IMR-90 (cell line): ENCODE measurements at regions not wholly inside any gene's neighbourhood (a gene's known extent, or its start where the extent isn't known, plus 50 kb on each side); places are given as distances from the start of the nearest gene placed in this dataset.

ENCODE experiments used
- ATAC-seq: fragments of 200-7000 bp; cut with Tn5 transposase; 2 replicates; pipeline ENCODE4 v1.9.1; 2020; ENCODE audit warnings: low read depth, mild to moderate bottlenecking, moderate library complexity
- BruUV-seq: library from RNA; stranded (reverse); fragments of 400-500 nt; replicated peaks from 2 replicates; lab custom pipeline; 2021; lab: Mats Ljungman, UMichigan
- CTCF ChIA-PET: fragments of 300-600 bp; formaldehyde crosslinking; extraction: SDS; loops from one replicate; lab custom pipeline; 2021; ENCODE audit warnings: antibody characterized with exemption; lab: Yijun Ruan, JAX
- POLR2A ChIA-PET: fragments of 300-600 bp; sonication (Branson Sonifier 250); formaldehyde crosslinking; loops from one replicate; lab custom pipeline; 2022; ENCODE audit warnings: antibody characterized with exemption; ENCODE audit not compliant: unreplicated experiment; lab: Charles Lee
- DNase-seq: peaks from one replicate; pipeline ENCODE4 v3.0.0; 2013
- H2AFZ ChIP-seq: replicated peaks from 2 replicates; pipeline ENCODE3; 2013; ENCODE audit warnings: low read length, mild to moderate bottlenecking; ENCODE audit not compliant: poor library complexity
- H2AK5ac ChIP-seq: 2 replicates; pipeline ENCODE4 v1.6.1; 2013; ENCODE audit warnings: low read depth, low read length, inconsistent platforms
- H2AK9ac ChIP-seq: replicated peaks from 2 replicates; pipeline ENCODE3; 2013; ENCODE audit warnings: mild to moderate bottlenecking, low read depth, low read length, moderate library complexity; ENCODE audit not compliant: poor library complexity
- H2BK120ac ChIP-seq: 2 replicates; pipeline ENCODE4 v1.6.1; 2013; ENCODE audit warnings: low read depth, low read length, inconsistent platforms
- H2BK15ac ChIP-seq: 3 replicates; pipeline ENCODE4 v1.6.1; 2013; ENCODE audit warnings: low read depth, low read length, inconsistent platforms
- H2BK20ac ChIP-seq: 2 replicates; pipeline ENCODE4 v1.6.1; 2013; ENCODE audit warnings: low read depth, mild to moderate bottlenecking, inconsistent platforms, low read length, moderate library complexity
- H2BK5ac ChIP-seq: 2 replicates; pipeline ENCODE4 v1.6.1; 2013; ENCODE audit warnings: mild to moderate bottlenecking, low read depth, low read length, inconsistent platforms; ENCODE audit not compliant: poor library complexity, severe bottlenecking
- H3K14ac ChIP-seq: replicated peaks from 2 replicates; pipeline ENCODE4 v1.6.1; 2013; ENCODE audit warnings: low read depth, low read length, inconsistent platforms
- H3K18ac ChIP-seq: 2 replicates; pipeline ENCODE4 v1.6.1; 2013; ENCODE audit warnings: low read depth, low read length, control low read depth
- H3K23ac ChIP-seq: 2 replicates; pipeline ENCODE4 v1.6.1; 2013; ENCODE audit warnings: low read depth, low read length, inconsistent platforms
- H3K27ac ChIP-seq: 2 replicates; pipeline ENCODE4 v1.5.1; 2013; ENCODE audit warnings: mild to moderate bottlenecking, control low read depth, low read length; ENCODE audit not compliant: insufficient read depth
- H3K27me3 ChIP-seq: 2 replicates; pipeline ENCODE4 v1.6.1; 2013; ENCODE audit warnings: low read length; ENCODE audit not compliant: control insufficient read depth, insufficient read depth
- H3K36me3 ChIP-seq: 2 replicates; pipeline ENCODE4 v1.6.1; 2013; ENCODE audit warnings: low read length, mixed read lengths; ENCODE audit not compliant: control insufficient read depth, insufficient read depth
- H3K4ac ChIP-seq: 2 replicates; pipeline ENCODE4 v1.6.1; 2013; ENCODE audit warnings: low read depth, low read length, inconsistent platforms
- H3K4me1 ChIP-seq: 2 replicates; pipeline ENCODE4 v1.6.1; 2013; ENCODE audit warnings: low read length, mixed read lengths; ENCODE audit not compliant: control insufficient read depth, insufficient read depth
- H3K4me2 ChIP-seq: 2 replicates; pipeline ENCODE4 v1.6.1; 2013; ENCODE audit warnings: low read depth, mild to moderate bottlenecking, control low read depth, low read length, moderate library complexity
- H3K4me3 ChIP-seq: 2 replicates; pipeline ENCODE4 v1.5.1; 2013; ENCODE audit warnings: low read depth, mild to moderate bottlenecking, control low read depth, low read length, moderate library complexity; ENCODE audit not compliant: insufficient read depth
- H3K56ac ChIP-seq: 2 replicates; pipeline ENCODE4 v1.6.1; 2013; ENCODE audit warnings: low read length, inconsistent platforms; ENCODE audit not compliant: insufficient read depth; ENCODE audit errors: extremely low read depth
- H3K79me1 ChIP-seq, 2 experiments: 2 replicates each; pipeline ENCODE4 v1.6.1; 2013; ENCODE audit warnings: low read length in 2 of 2, inconsistent platforms in 1 of 2, low read depth in 1 of 2
- H3K9ac ChIP-seq: 2 replicates; pipeline ENCODE4 v1.6.1; 2013; ENCODE audit warnings: low read depth, low read length, control low read depth
- H3K9me1 ChIP-seq: 2 replicates; pipeline ENCODE4 v1.6.1; 2013; ENCODE audit warnings: low read length, inconsistent platforms; ENCODE audit not compliant: insufficient read depth
- H3K9me3 ChIP-seq: 2 replicates; pipeline ENCODE4 v1.6.1; 2013; ENCODE audit warnings: low read length; ENCODE audit not compliant: control insufficient read depth, insufficient read depth
- H4K20me1 ChIP-seq: 2 replicates; pipeline ENCODE4 v1.6.1; 2013; ENCODE audit warnings: low read length, inconsistent platforms; ENCODE audit not compliant: insufficient read depth
- H4K5ac ChIP-seq: 2 replicates; pipeline ENCODE4 v1.6.1; 2013; ENCODE audit warnings: mild to moderate bottlenecking, low read depth, low read length, control low read depth
- H4K8ac ChIP-seq, 2 experiments: 2 replicates each; pipeline ENCODE4 v1.6.1; 2013; ENCODE audit warnings: low read depth in 2 of 2, low read length in 2 of 2, control low read depth in 1 of 2, inconsistent platforms in 1 of 2
- H4K91ac ChIP-seq: 2 replicates; pipeline ENCODE4 v1.6.1; 2013; ENCODE audit warnings: low read depth, low read length, inconsistent platforms; ENCODE audit not compliant: insufficient read depth
- BHLHE40 ChIP-seq: fragments of 150-350 bp; IDR thresholded peaks from 2 replicates; pipeline ENCODE4 v1.6.1; 2016; ENCODE audit warnings: mild to moderate bottlenecking, low read depth, low read length
- FOS ChIP-seq: fragments of 150-350 bp; IDR thresholded peaks from 2 replicates; pipeline ENCODE4 v1.6.1; 2016; ENCODE audit warnings: low read depth, low read length
- NFE2L2 ChIP-seq: fragments of 150-350 bp; IDR thresholded peaks from 2 replicates; pipeline ENCODE4 v1.6.1; 2016; ENCODE audit warnings: low read depth, mild to moderate bottlenecking, low read length
- RAD21 ChIP-seq: IDR thresholded peaks from 2 replicates; pipeline ENCODE4 v1.6.1; 2012; ENCODE audit warnings: low read length, improper control_type of control experiment
- WGBS, 2 experiments: methylation state at CpG; one replicate each; pipeline versions ENCODE4 v1.1.5 to v1.1.7; 2013; ENCODE audit warnings: missing lambda C conversion rate in 2 of 2; ENCODE audit not compliant: insufficient read length in 1 of 2; ENCODE audit errors: extremely low coverage in 2 of 2; 5-methylcytosine and 5-hydroxymethylcytosine counted together
- dilution Hi-C: fragments of 300-500 bp; cut with HindIII; formaldehyde crosslinking; loops from one replicate; pipeline ENCODE4 v1.14.3; 2018; ENCODE audit warnings: low sequenced_read_pairs; ENCODE audit not compliant: unreplicated experiment
- in situ Hi-C: fragments of 300-500 bp; cut with MboI; formaldehyde crosslinking; loops from 3 replicates; pipeline ENCODE4 v1.14.3; 2019; ENCODE audit warnings: low sequenced_read_pairs, inconsistent platforms, mixed read lengths
- intact Hi-C: fragments of 100-400 bp; cut with micrococcal nuclease; formaldehyde crosslinking; loops from 2 replicates; pipeline ENCODE4 v1.10.0; 2022

DNA sequence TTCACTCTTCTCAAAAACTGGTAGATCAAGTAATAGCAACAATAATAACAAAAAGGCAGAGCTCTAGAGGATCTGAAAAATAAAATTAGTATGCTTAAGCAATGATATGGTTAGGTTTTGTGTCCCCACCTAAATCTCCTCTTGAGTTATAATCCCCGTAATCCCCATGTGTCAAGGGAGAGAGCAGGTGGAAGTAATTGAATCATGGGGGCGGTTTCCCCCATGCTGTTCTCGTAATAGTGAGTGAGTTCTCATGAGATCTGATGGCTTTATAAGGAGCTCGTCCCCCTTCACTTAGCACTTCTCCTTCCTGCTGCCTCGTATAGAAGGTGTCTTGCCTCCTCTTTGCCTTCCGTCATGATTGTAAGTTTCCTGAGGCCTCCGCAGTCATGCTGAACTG, 60.2 kb upstream of the ABHD2 start:
- Histone ChIP-seq H2BK15ac (no peak overlapping the region), H4K8ac (no peak overlapping the region), H3K9ac (no peak overlapping the region), H3K79me1 (no peaks in the 10 kb centered on the region), H2BK20ac (no peak overlapping the region), H2BK120ac (no peak overlapping the region), H3K27me3 (no peaks in the 10 kb centered on the region), H2AK5ac (no peak overlapping the region), H3K9me3 (peaks cover 5% of the 10 kb centered on the region), H4K91ac (no peak overlapping the region), H3K4me2 (no peak overlapping the region), H3K14ac (no peak overlapping the region), H3K56ac (no peak overlapping the region), H3K27ac (no peak overlapping the region), H2AFZ (no peak overlapping the region), H3K9me1 (no peaks in the 10 kb centered on the region), H4K5ac (no peak overlapping the region), H3K36me3 (no peaks in the 10 kb centered on the region), H3K4me1 (no peaks in the 10 kb centered on the region), H2BK5ac (no peak overlapping the region), H3K4ac (no peak overlapping the region), H2AK9ac (no peak overlapping the region), H3K23ac (no peak overlapping the region), H3K4me3 (no peak overlapping the region), H4K20me1 (no peaks in the 10 kb centered on the region), H3K18ac (no peak overlapping the region)
- TF ChIP-seq RAD21 (no peak), BHLHE40 (no peak), FOS (no peak), NFE2L2 (no peak)
- DNase-seq (no peak), ATAC-seq (no peak)
- dilution Hi-C loops: no loop called here
- intact Hi-C loops: no loop called here
- BruUV-seq: no TSS peak
- no CpG with 5 or more reads among the region's 7 CpGs for WGBS, 2 experiments
- in situ Hi-C loops: no loop called here
- POLR2A ChIA-PET: no interaction called here
- CTCF ChIA-PET: interaction anchor here (0.6 to 1.4 kb wide), 2 partner anchors 123 to 248 kb away, joined by 3 read pairs; no protein-coding TSS in a partner anchor
